HG03571 (cell line): ENCODE measurements at regions not wholly inside any gene's neighbourhood (a gene's known extent, or its start where the extent isn't known, plus 50 kb on each side); places are given as distances from the start of the nearest gene placed in this dataset.
"Not testable (repeated sequence)": the region's sequence is repeated elsewhere in the genome, so short reads cannot be mapped to it uniquely, and the experiment has no call there.

Experiments used
- ATAC-seq: cut with Tn5 transposase; IDR thresholded peaks from one replicate; pipeline ENCODE4 v1.9.1; 2021; ENCODE audit not compliant: unreplicated experiment

DNA sequence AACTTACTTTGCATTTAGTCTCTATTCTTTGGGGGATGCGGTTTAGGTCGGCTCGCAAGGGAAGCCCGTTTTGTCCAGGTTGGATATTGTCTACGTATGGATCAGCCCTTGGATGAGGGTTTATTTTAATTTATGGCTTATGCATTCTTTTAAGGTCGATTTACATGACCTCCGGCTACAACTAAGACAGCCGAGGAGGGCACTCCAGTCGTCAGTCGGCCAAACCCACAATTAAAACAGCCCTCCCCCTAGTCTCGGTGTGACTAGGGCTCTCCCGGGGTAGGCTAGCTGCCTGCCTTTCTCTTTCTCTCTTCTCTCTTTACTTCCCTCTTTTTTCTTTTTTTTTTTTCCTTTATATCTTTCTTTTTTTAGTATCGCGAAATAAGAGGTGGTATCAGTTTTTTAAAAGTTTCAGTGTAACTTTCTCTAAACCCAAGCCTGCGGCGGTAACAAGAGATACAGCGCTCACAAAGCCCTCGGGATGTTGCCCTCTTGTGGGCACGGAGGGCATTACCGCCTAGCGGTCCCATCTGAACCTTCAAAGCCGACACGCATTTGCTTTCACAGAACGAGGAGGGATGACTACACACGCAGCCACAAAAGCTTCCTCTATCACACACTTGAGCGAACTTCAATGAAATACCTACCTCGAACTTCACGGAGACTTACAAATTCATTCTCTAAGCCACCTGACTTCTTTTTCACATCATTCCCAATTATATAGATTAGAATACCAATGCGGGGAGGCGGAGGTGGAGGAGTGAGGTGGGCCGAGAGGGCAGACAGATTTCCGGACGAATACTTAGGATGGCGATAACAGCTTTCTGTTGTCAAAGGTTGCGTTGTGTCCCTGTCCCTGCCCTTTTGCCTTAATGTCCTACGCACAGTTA lies 132.3 kb upstream of the C11orf58 start:
- peak; percentile 89 for ATAC-seq

GRCh38 chr11:16605389-16605893 lies 133.0 kb upstream of the C11orf58 start:
- no peak for ATAC-seq

DNA sequence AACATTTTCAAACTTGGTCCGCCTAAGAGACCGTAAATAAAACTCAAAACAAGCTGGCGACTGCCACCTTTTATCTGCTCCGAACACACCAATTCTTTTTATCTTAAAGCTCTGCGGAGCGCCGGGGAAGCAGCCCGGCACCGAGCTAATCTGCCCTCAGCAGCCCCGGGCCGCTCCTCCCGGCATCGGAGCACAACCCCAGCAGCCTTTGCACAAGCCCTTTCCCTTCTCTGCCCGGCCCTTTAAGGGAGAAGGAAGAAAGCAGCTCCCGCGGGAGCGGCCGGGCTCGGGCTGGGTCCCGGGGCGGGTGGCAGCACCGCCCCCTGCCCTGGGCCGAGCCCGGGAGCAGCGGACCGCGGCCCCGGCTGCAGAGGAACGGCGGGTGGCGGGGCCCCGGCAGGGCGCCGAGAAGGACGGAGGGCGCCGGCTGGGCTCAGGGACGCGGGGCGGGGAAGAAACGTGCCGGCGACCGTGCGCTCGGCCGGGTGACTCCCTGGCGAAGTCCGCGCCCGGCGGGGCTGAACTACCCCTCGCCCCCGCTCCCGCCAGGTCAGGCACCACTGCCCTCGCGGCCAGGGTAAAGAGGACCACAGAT lies 133.6 kb upstream of the C11orf58 start:
- ATAC-seq = no peak

- ATAC-seq = no peak
Measured at GRCh38 chr11:16603890-16604793, 134.3 kb upstream of the C11orf58 start.

DNA sequence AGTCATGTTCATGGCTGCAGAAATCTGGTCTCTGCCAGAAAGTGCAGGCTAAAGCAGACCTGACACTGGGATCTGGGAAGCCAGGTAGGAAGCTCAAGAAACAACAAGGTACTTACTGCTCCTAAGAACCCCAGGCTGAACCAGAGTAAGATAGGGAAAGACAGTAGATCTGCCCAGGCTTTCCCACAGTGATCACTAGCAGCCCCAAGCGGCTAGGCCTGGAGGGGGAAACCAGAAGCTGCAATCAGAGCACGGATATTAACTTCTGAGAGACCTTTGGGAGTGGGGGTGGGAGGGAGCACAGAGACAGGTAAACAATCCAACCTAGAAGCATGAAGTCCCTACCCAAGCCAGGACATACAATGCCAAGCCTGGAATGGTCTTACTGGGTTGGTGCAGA lies 135.2 kb upstream of the C11orf58 start:
- ATAC-seq = no peak

DNA sequence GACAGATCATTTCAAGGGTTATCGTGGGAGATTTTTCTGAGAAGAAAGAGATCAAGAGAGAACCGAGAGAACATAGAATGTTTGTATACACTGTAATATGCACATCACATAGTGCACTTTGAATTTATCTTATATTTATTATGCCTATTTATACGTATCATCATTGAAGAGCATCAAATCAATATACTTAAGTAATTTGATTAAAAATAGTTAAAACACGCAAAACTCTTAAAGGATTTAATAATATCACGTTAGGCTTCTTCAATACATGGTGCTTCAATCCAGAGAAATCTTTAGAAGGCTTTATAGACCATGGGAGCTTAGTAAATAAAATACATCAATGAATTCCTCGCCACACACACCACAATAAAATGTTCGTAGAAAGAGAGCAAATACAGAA lies 139.5 kb upstream of the C11orf58 start:
- ATAC-seq = no peak

GRCh38 chr11:16598032-16598431 lies 140.4 kb upstream of the C11orf58 start:
- ATAC-seq = no peak

DNA sequence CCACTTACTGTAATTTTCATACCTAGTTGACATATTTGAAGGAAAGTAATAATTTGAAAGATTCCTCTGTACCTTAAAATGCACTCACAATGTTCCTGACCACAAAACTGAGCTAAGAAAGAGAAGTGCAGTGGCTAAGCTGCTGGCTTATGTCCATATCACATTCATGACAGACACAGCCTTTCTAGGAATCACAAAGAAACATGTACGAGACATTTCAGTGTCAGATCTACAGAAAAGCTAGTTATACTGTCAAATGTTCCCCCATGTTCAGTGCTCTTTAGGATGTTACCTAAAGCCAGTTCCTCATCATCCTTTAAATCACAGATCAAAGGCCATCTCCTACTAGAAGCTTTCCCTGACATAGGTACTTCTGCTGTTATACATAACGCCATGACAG lies 142.2 kb upstream of the C11orf58 start:
- ATAC-seq = no peak

- ATAC-seq = no peak
Measured at GRCh38 chr11:16591157-16591556, 147.3 kb upstream of the C11orf58 start.

- no peak for ATAC-seq
Measured at GRCh38 chr11:16587670-16588069, 150.8 kb upstream of the C11orf58 start.

DNA sequence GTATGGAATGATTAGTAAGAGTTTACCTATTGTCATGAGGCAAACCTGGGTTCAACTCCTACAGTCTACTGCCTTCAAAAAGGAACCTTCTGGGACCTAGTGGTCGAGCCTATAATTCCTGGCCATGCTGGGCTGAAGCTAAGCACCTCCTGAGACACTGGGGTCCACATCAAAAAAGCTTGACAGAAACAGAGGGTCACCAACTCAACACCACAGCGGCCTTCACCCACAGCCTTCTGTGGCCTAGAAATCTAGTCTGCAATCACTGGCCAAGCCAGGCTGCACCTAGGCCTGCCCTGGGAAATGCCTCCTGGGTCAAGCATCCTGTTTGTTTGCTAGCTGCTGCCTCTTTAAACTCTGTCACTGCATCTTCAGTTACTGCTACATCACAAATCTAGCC lies 153.9 kb upstream of the C11orf58 start:
- ATAC-seq = no peak

GRCh38 chr11:16581078-16581477 lies 157.4 kb upstream of the C11orf58 start:
- not testable (repeated sequence) for ATAC-seq

DNA sequence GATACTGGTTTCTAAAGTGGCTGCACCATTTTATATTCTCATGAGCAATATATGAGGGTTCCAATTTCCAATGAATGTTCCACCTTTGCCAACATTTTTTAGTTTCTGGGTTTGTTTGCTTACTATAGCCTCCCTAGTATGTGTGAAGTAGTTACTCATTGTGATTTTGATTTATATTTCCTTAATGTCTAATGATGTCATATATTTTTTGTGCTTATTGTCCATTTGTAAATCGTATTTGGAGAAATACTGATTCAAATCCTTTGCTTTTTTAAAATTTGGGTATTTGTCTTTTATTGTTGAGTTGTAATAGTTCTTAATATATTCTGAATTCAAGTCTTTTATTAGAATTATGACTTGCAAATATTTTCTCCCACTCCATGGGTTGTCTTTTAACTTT lies 161.0 kb upstream of the C11orf58 start:
- ATAC-seq = no peak

DNA sequence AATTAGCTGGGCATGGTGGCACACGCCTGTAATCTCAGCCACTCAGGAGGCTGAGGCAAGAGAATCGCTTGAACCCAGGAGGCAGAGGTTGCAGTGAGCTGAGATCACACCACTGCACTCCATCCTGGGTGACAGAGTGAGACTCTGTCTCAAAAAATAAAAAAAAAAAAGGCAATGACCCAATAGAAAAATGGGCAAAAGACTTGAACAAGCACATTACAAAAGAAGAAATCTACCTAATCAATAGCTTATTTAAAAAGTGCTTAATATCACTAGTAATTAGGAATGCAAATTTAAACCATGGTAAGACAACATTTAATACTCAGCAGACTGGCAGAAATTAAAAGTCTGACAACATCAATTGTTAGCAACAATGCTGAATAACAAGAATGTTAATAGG lies 163.6 kb upstream of the C11orf58 start:
- not testable (repeated sequence) for ATAC-seq

DNA sequence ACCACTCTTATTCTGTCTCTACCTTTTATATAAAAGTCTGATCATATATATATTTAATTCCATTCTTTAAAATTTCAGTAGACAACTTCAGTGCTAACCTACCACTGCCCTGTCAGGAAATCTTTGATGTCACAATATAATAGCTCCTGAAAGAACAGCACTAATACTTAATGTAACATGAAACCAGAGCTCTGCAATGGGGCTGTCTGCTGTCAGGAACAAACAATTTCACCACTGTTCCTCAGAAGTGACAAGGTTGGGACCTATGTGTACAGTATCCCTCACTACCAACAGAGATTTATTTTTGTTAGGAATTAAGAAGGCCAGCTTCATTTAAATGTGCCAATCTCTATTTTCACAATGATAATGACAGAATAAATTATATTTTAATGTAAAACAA lies 165.5 kb upstream of the C11orf58 start:
- ATAC-seq = no peak

DNA sequence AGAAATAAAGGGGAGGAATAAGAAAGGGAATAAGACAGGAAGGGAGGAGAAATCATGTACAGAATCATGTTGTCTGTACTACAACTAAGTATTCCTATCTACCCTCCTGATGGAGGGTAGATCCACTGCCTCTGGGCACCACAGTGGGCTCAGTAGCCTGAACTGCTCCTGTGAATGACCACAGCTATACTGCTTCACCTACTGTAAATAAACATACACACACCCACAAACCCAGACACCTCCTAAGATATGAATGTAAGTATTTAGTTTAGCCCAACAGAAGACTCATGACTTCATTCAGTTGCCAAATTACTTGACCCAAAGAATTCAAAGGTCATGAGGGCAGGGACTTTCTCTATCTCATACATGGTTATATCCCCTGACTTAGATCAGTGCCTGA lies 177.3 kb upstream of the C11orf58 start:
- no peak for ATAC-seq

- no peak for ATAC-seq
Measured at GRCh38 chr11:16558494-16558893, 180.0 kb upstream of the C11orf58 start.

GRCh38 chr11:16555956-16556355 lies 182.5 kb upstream of the C11orf58 start:
- no peak for ATAC-seq

- no peak for ATAC-seq
Measured at GRCh38 chr11:16554361-16554760, 184.1 kb upstream of the C11orf58 start.

DNA sequence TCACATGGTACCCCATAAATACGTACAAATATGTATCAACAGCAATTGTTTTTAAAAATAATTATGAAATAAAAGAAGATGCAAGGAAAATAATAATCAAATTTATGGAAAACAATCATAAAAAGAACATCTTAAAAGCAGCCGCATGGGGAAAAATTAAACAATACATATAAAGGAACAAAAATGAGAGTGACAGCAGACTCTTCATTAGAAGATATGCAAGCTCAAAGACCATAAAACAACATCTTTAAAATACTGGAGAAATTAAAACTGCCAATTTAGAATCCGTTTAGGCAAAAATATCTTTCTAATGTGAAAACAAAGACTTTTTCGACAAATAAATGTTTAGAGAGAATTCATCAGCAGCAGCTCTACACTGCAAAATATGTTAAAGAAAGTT lies 190.6 kb upstream of the C11orf58 start:
- ATAC-seq = no peak

DNA sequence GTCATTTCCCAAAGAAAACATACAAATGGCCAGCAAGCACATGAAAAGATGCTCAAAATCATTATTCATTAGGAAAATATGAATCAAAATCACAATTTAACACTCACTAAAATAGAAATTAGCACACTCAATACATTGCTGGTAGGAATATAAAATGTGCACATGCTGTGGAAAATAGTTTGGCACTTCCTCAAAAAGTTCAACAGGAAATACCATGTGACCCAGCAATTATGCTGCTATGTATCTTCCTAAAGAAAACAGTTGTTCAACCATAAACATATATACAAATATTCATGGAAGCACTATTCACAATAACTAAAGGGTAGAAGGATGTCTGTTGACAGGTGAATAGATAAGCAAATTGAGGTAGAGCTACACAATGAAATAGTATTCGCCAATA lies 187.3 kb upstream of the SOX6 start:
- ATAC-seq = no peak
